HUES64 (cell line): ENCODE measurements at regions not wholly inside any gene's neighbourhood (a gene's known extent, or its start where the extent isn't known, plus 50 kb on each side); places are given as distances from the start of the nearest gene placed in this dataset.

Experiments used
- H3K27ac ChIP-seq: 2 replicates; pipeline ENCODE4 v1.7.0; 2013; ENCODE audit warnings: low read depth, low read length, inconsistent platforms
- H3K27me3 ChIP-seq: 2 replicates; pipeline ENCODE4 v1.6.1; 2013; ENCODE audit warnings: mild to moderate bottlenecking, low read length; ENCODE audit not compliant: insufficient read depth
- H3K36me3 ChIP-seq: 2 replicates; pipeline ENCODE4 v1.6.1; 2013; ENCODE audit warnings: mild to moderate bottlenecking, low read length; ENCODE audit not compliant: insufficient read depth
- H3K4me1 ChIP-seq: 2 replicates; pipeline ENCODE4 v1.6.1; 2013; ENCODE audit warnings: mild to moderate bottlenecking, low read length, moderate library complexity; ENCODE audit not compliant: insufficient read depth
- H3K4me3 ChIP-seq: 2 replicates; pipeline ENCODE4 v1.5.1; 2013; ENCODE audit warnings: mild to moderate bottlenecking, low read length, moderate library complexity
- H3K9ac ChIP-seq: 2 replicates; pipeline ENCODE4 v1.6.1; 2013; ENCODE audit warnings: mild to moderate bottlenecking, low read depth, low read length
- H3K9me3 ChIP-seq: 2 replicates; pipeline ENCODE4 v1.6.1; 2013; ENCODE audit warnings: low read depth, low read length; ENCODE audit not compliant: insufficient read depth
- WGBS: fragments of 150-250, 120-280 bp; methylation state at CpG from one replicate; pipeline ENCODE4 v1.1.7; 2013; ENCODE audit warnings: missing lambda C conversion rate; 5-methylcytosine and 5-hydroxymethylcytosine counted together

DNA sequence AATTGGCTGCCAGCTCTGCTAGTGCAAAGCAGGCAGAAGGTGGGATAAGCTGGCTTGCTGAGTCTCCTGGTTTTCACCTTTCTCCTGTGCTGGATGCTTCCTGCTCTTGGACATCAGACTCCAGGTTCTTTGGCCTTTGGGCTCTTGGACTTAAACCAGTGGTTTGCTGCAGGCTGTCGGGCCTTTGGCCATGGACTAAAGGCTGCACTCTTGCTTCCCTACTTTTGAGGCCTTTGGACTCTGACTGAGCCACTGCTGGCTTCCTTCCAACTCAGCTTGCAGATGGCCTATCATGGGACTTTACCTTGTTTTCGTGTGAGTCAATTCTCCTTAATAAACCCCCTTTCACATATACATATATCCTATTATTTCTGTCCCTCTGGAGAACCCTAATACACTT, 1293.9 kb upstream of the CDH6 start:
- H3K27ac ChIP-seq, result no peak overlapping the region
- H3K9me3 ChIP-seq, result no peaks in the 10 kb centered on the region
- H3K27me3 ChIP-seq, result no peaks in the 10 kb centered on the region
- no peak overlapping the region for H3K9ac ChIP-seq
- H3K36me3 ChIP-seq, result no peaks in the 10 kb centered on the region
- H3K4me3 ChIP-seq, result no peak overlapping the region
- WGBS, result 93% methylated on average over 2 of the region's 2 CpGs
- 0 out of 2 replicates have a peak, but pooled peaks cover 10% of the 10 kb centered on the region for H3K4me1 ChIP-seq

GRCh38 chr5:29897916-29898315, 1295.6 kb upstream of the CDH6 start:
- Histone ChIP-seq H3K4me3 (no peak overlapping the region), H3K9ac (no peak overlapping the region), H3K9me3 (no peaks in the 10 kb centered on the region), H3K36me3 (no peaks in the 10 kb centered on the region), H3K4me1 (0 out of 2 replicates have a peak, but pooled peaks cover 10% of the 10 kb centered on the region), H3K27me3 (no peaks in the 10 kb centered on the region), H3K27ac (no peak overlapping the region)

GRCh38 chr5:29896646-29897045, 1296.8 kb upstream of the CDH6 start:
- no peaks in the 10 kb centered on the region for H3K9me3 ChIP-seq
- H3K27me3 ChIP-seq, result no peaks in the 10 kb centered on the region
- H3K36me3 ChIP-seq, result no peaks in the 10 kb centered on the region
- no peak overlapping the region for H3K4me3 ChIP-seq
- H3K4me1 ChIP-seq, result 0 out of 2 replicates have a peak, but pooled peaks cover 10% of the 10 kb centered on the region
- H3K27ac ChIP-seq, result no peak overlapping the region
- WGBS, result no CpG with 5 or more reads among the region's 1 CpG
- H3K9ac ChIP-seq, result no peak overlapping the region

DNA sequence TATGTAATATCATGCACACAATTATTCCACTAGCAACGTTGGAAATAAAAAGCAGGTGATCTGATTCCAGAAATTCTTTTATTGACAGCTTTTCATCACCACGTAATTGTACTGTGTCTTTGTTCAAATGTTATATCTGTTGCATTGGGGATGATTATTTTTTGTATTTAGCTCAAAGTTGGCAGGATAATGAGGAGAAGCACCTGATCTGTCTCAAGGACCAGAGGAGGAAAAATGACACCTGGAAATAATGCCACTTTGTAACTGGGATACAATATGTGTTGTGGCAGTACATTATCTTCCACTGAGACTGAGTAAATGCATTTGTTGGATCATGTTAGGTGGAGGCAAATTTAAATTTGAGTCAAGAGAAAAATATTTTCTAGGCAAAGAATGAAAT, 1298.8 kb upstream of the CDH6 start:
- Histone ChIP-seq H3K4me1 (0 out of 2 replicates have a peak, but pooled peaks cover 10% of the 10 kb centered on the region), H3K9ac (no peak overlapping the region), H3K27ac (no peak overlapping the region), H3K36me3 (no peaks in the 10 kb centered on the region), H3K9me3 (no peaks in the 10 kb centered on the region), H3K4me3 (no peak overlapping the region), H3K27me3 (no peaks in the 10 kb centered on the region)
- 93% methylated on average over 2 of the region's 2 CpGs for WGBS

DNA sequence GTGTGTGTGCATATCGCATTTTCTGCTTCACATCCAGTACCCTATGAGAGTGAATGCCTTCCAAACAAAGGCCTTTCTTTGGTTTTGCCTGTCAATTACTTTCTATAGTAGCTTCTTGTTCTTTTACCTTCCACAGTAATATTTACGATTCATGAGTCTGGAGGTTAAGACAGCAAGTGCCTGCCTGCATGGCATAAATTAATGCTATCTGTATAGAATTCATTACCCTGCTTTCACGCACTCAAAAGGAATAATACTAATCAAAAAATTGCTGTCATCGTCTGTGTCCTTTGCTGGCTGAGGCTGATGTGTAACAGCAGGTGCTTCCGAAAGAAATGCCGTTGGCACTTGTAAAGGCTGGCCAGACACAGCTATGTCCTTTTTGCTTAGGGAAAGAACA, 1304.4 kb upstream of the CDH6 start:
- H3K27me3 ChIP-seq, result no peaks in the 10 kb centered on the region
- H3K36me3 ChIP-seq, result no peaks in the 10 kb centered on the region
- H3K9ac ChIP-seq, result no peak overlapping the region
- H3K4me1 ChIP-seq, result no peaks in the 10 kb centered on the region
- no peak overlapping the region for H3K4me3 ChIP-seq
- WGBS, result 93% methylated on average over 6 of the region's 6 CpGs
- no peak overlapping the region for H3K27ac ChIP-seq
- no peaks in the 10 kb centered on the region for H3K9me3 ChIP-seq

DNA sequence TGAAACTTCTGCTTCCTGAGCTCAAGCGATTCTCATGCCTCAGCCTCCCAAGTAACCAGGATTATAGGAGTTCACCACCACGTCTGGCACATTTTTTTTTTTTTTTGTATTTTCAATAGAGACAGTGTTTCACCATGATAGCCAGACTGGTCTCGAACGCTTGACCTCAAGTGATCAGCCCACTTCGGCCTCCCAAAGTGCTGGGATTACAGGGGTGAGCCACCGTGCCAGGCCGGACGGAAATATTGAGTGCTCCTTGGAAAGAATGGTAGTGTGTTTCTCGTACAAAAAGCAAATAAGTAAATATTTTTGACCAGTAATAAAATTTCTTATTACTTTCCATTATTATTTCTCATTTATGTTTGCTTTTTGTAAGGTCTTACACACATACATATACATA, 1307.9 kb upstream of the CDH6 start:
- WGBS, result 97% methylated on average over 6 of the region's 9 CpGs
- no peaks in the 10 kb centered on the region for H3K36me3 ChIP-seq
- H3K4me1 ChIP-seq, result no peaks in the 10 kb centered on the region
- no peaks in the 10 kb centered on the region for H3K9me3 ChIP-seq
- H3K4me3 ChIP-seq, result no peak overlapping the region
- H3K27me3 ChIP-seq, result no peaks in the 10 kb centered on the region
- no peak overlapping the region for H3K9ac ChIP-seq
- H3K27ac ChIP-seq, result no peak overlapping the region

GRCh38 chr5:29882036-29882435, 1311.5 kb upstream of the CDH6 start:
- H3K36me3 ChIP-seq, result no peaks in the 10 kb centered on the region
- H3K27ac ChIP-seq, result no peak overlapping the region
- no peaks in the 10 kb centered on the region for H3K4me1 ChIP-seq
- H3K9ac ChIP-seq, result no peak overlapping the region
- H3K4me3 ChIP-seq, result no peak overlapping the region
- H3K9me3 ChIP-seq, result no peaks in the 10 kb centered on the region
- H3K27me3 ChIP-seq, result no peaks in the 10 kb centered on the region
- 82% methylated on average over 8 of the region's 8 CpGs for WGBS

DNA sequence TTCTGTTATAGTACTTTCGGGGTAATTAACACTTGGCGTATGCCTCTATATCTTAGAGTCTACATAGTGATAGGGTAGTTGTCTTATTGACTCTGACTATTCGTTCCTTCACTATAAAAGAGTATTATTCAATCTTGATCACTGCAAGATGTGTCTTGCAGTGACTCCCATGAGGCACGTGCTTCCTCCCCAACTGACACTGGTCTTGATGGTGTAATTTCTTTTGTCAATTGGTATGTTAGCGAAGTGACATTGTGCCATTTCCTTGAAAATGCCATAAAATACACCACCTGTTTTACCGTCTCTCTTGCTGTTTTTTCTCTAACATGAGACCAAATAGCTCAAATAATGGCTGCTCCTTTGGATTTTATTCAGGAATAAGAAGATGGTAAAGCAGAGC, 1314.1 kb upstream of the CDH6 start:
- 91% methylated on average over 4 of the region's 6 CpGs for WGBS
- H3K4me1 ChIP-seq, result no peaks in the 10 kb centered on the region
- H3K27me3 ChIP-seq, result no peaks in the 10 kb centered on the region
- H3K4me3 ChIP-seq, result no peak overlapping the region
- H3K27ac ChIP-seq, result no peak overlapping the region
- H3K9me3 ChIP-seq, result no peaks in the 10 kb centered on the region
- H3K36me3 ChIP-seq, result no peaks in the 10 kb centered on the region
- H3K9ac ChIP-seq, result no peak overlapping the region

DNA sequence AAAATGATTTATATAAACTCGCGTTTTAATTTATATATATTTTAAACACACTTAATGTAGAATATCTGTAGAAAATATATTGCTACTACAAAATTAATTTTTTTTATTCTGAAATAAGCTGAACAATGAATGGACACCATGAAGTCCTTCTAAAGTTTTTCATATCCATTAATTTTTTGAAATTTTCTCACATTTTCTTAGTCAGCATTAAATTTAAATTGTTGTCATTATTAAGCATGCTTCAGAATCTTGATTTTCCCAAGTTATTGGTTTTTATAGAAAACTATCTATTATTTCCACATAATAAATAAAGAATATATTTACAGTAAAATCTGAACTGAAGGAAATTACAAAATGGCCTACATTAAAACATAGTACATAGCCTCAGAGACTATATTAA, 1314.9 kb upstream of the CDH6 start:
- no CpG with 5 or more reads among the region's 2 CpGs for WGBS
- no peak overlapping the region for H3K4me3 ChIP-seq
- H3K27me3 ChIP-seq, result no peaks in the 10 kb centered on the region
- no peak overlapping the region for H3K27ac ChIP-seq
- no peak overlapping the region for H3K9ac ChIP-seq
- no peaks in the 10 kb centered on the region for H3K9me3 ChIP-seq
- H3K4me1 ChIP-seq, result no peaks in the 10 kb centered on the region
- no peaks in the 10 kb centered on the region for H3K36me3 ChIP-seq

DNA sequence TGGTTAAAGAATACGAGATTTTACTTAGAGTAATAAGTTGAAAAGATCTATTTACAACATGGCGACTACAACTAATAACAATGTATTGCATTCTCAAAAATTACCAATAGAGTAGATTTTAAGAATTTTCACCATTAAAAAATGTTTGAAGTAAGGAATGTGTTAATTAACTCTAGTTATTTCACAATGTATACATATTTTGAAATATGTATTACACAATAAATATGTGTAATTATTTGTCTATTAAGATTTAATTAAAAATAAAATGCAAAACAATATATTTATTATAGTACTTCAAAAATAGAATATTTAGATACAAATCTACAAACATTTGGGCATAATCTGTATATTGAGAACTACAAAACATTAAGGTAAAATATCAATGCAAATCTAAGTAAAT, 1326.3 kb upstream of the CDH6 start:
- Histone ChIP-seq H3K4me3 (no peak overlapping the region), H3K36me3 (no peaks in the 10 kb centered on the region), H3K27me3 (no peaks in the 10 kb centered on the region), H3K4me1 (no peaks in the 10 kb centered on the region), H3K27ac (no peak overlapping the region), H3K9me3 (no peaks in the 10 kb centered on the region), H3K9ac (no peak overlapping the region)
- 83% methylated on average over 1 of the region's 2 CpGs for WGBS

- Histone ChIP-seq H3K36me3 (no peaks in the 10 kb centered on the region), H3K27ac (no peak overlapping the region), H3K4me3 (no peak overlapping the region), H3K4me1 (no peaks in the 10 kb centered on the region), H3K27me3 (no peaks in the 10 kb centered on the region), H3K9ac (no peak overlapping the region), H3K9me3 (no peaks in the 10 kb centered on the region)
- no CpG with 5 or more reads among the region's 2 CpGs for WGBS
These were observed 1339.7 kb upstream of the CDH6 start for GRCh38 chr5:29853711-29854220.

- no peak overlapping the region for H3K9ac ChIP-seq
- H3K9me3 ChIP-seq, result no peaks in the 10 kb centered on the region
- H3K36me3 ChIP-seq, result no peaks in the 10 kb centered on the region
- H3K4me1 ChIP-seq, result no peaks in the 10 kb centered on the region
- H3K4me3 ChIP-seq, result no peak overlapping the region
- 98% methylated on average over 2 of the region's 2 CpGs for WGBS
- no peaks in the 10 kb centered on the region for H3K27me3 ChIP-seq
- H3K27ac ChIP-seq, result no peak overlapping the region
These were observed 1341.2 kb upstream of the CDH6 start for GRCh38 chr5:29852329-29852728.
